ENCODE measurements at regions not wholly inside any gene's neighbourhood (a gene's known extent, or its start where the extent isn't known, plus 50 kb on each side); places are given as distances from the start of the nearest gene placed in this dataset.

DNA sequence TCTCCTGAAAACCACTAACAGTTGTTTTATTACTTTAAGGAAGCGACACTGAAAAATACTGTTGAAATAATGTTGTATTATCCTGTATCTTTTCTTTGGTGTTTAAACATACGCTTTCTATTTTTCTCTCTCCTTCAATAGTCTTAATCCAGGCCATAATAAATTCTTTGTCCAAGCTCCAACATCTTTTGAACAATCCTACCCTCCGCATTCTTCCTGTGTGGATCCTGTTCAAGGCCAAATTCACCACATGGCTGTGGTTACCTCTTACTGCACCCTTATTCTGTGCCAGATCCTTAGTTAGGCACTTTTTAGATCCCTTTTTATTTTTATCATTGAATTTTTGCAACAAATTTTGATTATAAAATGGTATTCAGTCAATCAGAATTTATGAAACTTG is 1691.5 kb downstream of the MAT2B start:
- Histone ChIP-seq H3K9ac (ENCODE audit: low read length) (no peak overlapping the region), H3F3A (ENCODE audit: insufficient read depth) (no peaks in the 10 kb centered on the region), H3K27me3 (ENCODE audit: low read length) (no peaks in the 10 kb centered on the region), H3K36me3 (ENCODE audit: low read length) (no peaks in the 10 kb centered on the region), H3K4me3 (ENCODE audit: insufficient read depth, low read length, poor library complexity, severe bottlenecking) (no peak overlapping the region), H3K79me2 (ENCODE audit: insufficient read depth, low read length) (no peaks in the 10 kb centered on the region), H2AFZ (ENCODE audit: low read depth, low read length, severe bottlenecking) (no peak overlapping the region), H3K9me2 (replicated peaks; ENCODE audit: insufficient read depth, low read length) (no peaks in the 10 kb centered on the region), H4K20me1 (ENCODE audit: low read depth, low read length) (no peaks in the 10 kb centered on the region), H3K4me2 (ENCODE audit: low read depth, low read length, poor library complexity, severe bottlenecking) (no peak overlapping the region), H3K27ac (ENCODE audit: low read depth, low read length) (no peak overlapping the region), H3K9me3 (ENCODE audit: insufficient read depth, low read length) (no peaks in the 10 kb centered on the region)
- TF ChIP-seq, protein P1, sequence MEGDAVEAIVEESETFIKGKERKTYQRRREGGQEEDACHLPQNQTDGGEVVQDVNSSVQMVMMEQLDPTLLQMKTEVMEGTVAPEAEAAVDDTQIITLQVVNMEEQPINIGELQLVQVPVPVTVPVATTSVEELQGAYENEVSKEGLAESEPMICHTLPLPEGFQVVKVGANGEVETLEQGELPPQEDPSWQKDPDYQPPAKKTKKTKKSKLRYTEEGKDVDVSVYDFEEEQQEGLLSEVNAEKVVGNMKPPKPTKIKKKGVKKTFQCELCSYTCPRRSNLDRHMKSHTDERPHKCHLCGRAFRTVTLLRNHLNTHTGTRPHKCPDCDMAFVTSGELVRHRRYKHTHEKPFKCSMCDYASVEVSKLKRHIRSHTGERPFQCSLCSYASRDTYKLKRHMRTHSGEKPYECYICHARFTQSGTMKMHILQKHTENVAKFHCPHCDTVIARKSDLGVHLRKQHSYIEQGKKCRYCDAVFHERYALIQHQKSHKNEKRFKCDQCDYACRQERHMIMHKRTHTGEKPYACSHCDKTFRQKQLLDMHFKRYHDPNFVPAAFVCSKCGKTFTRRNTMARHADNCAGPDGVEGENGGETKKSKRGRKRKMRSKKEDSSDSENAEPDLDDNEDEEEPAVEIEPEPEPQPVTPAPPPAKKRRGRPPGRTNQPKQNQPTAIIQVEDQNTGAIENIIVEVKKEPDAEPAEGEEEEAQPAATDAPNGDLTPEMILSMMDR (IDR thresholded peaks at IDR 0.05; ENCODE audit: insufficient read depth, low read length, poor library complexity, severe bottlenecking): no peak
- no peak for TF ChIP-seq EZH2phosphoT487 (conservative IDR thresholded peaks at IDR 0.05; ENCODE audit: low read length)

DNA sequence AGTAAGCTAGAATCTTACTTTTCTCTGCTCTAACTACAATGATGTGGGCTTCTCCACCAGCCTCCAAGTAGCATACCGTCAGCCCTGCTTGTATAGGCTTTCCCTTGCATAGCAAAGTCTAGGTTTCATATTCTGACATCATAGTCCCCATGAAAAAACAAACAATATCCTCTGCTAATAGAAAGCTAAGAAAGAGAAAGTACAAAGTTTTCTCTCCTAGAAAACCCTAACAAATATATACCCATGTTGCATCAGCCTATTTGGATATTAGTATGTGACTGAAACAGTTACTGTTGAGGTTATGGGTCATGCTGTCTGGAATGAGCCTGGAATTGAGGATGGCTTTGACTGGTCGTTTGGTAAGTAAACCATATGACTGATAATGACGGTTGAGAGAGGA is 1696.0 kb downstream of the MAT2B start:
- Histone ChIP-seq H3K27me3 (ENCODE audit: low read length) (no peaks in the 10 kb centered on the region), H3F3A (ENCODE audit: insufficient read depth) (no peaks in the 10 kb centered on the region)

DNA sequence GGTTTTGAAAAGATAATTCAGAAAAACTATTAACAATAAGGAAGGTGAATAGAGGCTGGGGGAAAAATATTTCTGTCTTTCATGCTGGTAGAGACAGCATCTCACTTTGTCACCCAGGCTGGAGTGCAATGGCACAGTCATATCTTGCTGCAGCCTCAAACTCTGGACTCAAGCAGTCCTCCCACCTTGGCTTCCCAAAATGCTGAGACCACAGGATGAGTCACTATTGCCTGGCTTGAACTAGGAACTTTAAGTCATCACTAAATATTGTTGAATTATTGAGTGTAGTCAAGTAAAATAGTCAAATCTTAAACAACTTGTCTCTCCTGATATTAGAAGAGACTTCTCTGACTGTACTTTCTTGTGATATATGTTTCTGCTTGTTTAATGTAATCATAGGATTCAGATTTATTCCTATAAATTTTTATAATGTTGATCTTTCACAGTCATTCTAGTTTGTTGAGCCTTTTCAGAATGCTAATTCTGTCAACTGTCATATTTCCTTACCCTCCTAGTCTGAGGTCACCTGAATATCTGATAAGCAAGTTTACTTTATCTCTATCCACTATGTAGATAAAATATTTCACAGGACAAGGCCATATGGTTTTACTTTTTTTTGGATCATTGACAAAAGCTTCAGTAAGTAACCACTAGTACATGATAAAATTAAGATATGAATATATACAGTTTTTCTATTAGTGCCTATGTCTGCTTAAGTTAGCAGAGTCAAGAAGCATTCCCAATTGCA is 1696.5 kb downstream of the MAT2B start:
- Histone ChIP-seq H3K9ac (ENCODE audit: low read length) (no peak overlapping the region), H2AFZ (ENCODE audit: low read depth, low read length, severe bottlenecking) (no peak overlapping the region), H3F3A (ENCODE audit: insufficient read depth) (no peaks in the 10 kb centered on the region), H3K36me3 (ENCODE audit: low read length) (no peaks in the 10 kb centered on the region), H4K20me1 (ENCODE audit: low read depth, low read length) (no peaks in the 10 kb centered on the region), H3K27me3 (ENCODE audit: low read length) (no peaks in the 10 kb centered on the region), H3K9me3 (ENCODE audit: insufficient read depth, low read length) (no peaks in the 10 kb centered on the region), H3K9me2 (replicated peaks; ENCODE audit: insufficient read depth, low read length) (no peaks in the 10 kb centered on the region), H3K4me2 (ENCODE audit: low read depth, low read length, poor library complexity, severe bottlenecking) (no peak overlapping the region), H3K4me3 (ENCODE audit: insufficient read depth, low read length, poor library complexity, severe bottlenecking) (no peak overlapping the region), H3K27ac (ENCODE audit: low read depth, low read length) (no peak overlapping the region), H3K79me2 (ENCODE audit: insufficient read depth, low read length) (no peaks in the 10 kb centered on the region)
- TF ChIP-seq, protein P1 (IDR thresholded peaks at IDR 0.05; ENCODE audit: insufficient read depth, low read length, poor library complexity, severe bottlenecking): no peak

More for the DNA sequence above, 1696.0 kb downstream of the MAT2B start:
- no peak overlapping the region for H3K4me3 ChIP-seq (ENCODE audit: insufficient read depth, low read length, poor library complexity, severe bottlenecking)
- no peak overlapping the region for H3K9ac ChIP-seq (ENCODE audit: low read length)
- no peaks in the 10 kb centered on the region for H3K9me3 ChIP-seq (ENCODE audit: insufficient read depth, low read length)
- H4K20me1 ChIP-seq (ENCODE audit: low read depth, low read length): no peaks in the 10 kb centered on the region
- H3K27ac ChIP-seq (ENCODE audit: low read depth, low read length): no peak overlapping the region
- no peaks in the 10 kb centered on the region for H3K79me2 ChIP-seq (ENCODE audit: insufficient read depth, low read length)
- H3K9me2 ChIP-seq (replicated peaks; ENCODE audit: insufficient read depth, low read length): no peaks in the 10 kb centered on the region
- no peak overlapping the region for H3K4me2 ChIP-seq (ENCODE audit: low read depth, low read length, poor library complexity, severe bottlenecking)
- H3K36me3 ChIP-seq (ENCODE audit: low read length): no peaks in the 10 kb centered on the region
- TF ChIP-seq, protein P1 (IDR thresholded peaks at IDR 0.05; ENCODE audit: insufficient read depth, low read length, poor library complexity, severe bottlenecking): no peak
- TF ChIP-seq EZH2phosphoT487 (conservative IDR thresholded peaks at IDR 0.05; ENCODE audit: low read length): no peak
- no peak overlapping the region for H2AFZ ChIP-seq (ENCODE audit: low read depth, low read length, severe bottlenecking)

Measured in SU-DHL-6 (cell line).